HEK293 (cell line): ENCODE measurements at regions not wholly inside any gene's neighbourhood (a gene's known extent, or its start where the extent isn't known, plus 50 kb on each side); places are given as distances from the start of the nearest gene placed in this dataset.

Source experiments
- CTCF ChIA-PET: fragments of 350-600 bp; formaldehyde crosslinking; extraction: SDS; loops from one replicate; lab custom pipeline; 2021; ENCODE audit warnings: antibody characterized with exemption; lab: Yijun Ruan, JAX
- POLR2A ChIA-PET: fragments of 300-600 bp; formaldehyde crosslinking; extraction: SDS; loops from one replicate; lab custom pipeline; 2020; ENCODE audit warnings: antibody characterized with exemption, inconsistent platforms; lab: Yijun Ruan, JAX
- H3K27ac ChIP-seq: fragments of 200-500 bp; sonication (Bioruptor generic); 2 replicates; pipeline ENCODE4 v1.5.1; 2014; ENCODE audit warnings: low read depth, low read length, control low read depth, inconsistent platforms; ENCODE audit errors: extremely low read depth
- H3K36me3 ChIP-seq, 2 experiments: fragments of 200-500 bp in 1 of 2; sonication (Bioruptor generic) in 1 of 2; 1 replicate in 1 of 2; 2 replicates in 1 of 2; pipeline ENCODE4 v1.5.1; 2014 to 2017; ENCODE audit warnings: inconsistent platforms in 2 of 2, low read length in 2 of 2; ENCODE audit not compliant: control insufficient read depth in 2 of 2, insufficient read depth in 1 of 2
- H3K4me1 ChIP-seq: fragments of 200-500 bp; sonication (Bioruptor generic); 2 replicates; pipeline ENCODE4 v1.5.1; 2014; ENCODE audit warnings: mild to moderate bottlenecking, low read length, inconsistent platforms; ENCODE audit not compliant: control insufficient read depth, insufficient read depth
- H3K4me3 ChIP-seq: 2 replicates; pipeline ENCODE4 v1.5.1; 2011; ENCODE audit warnings: low read depth, mild to moderate bottlenecking, control low read depth, low read length, moderate library complexity
- H3K9me3 ChIP-seq: fragments of 200-500 bp; sonication (Bioruptor generic); 2 replicates; pipeline ENCODE4 v1.5.1; 2014; ENCODE audit warnings: low read depth, low read length, inconsistent platforms; ENCODE audit not compliant: control insufficient read depth, insufficient read depth
- BCL11B ChIP-seq: fragments of 450-650 bp; formaldehyde crosslinking; IDR thresholded peaks from 2 replicates; pipeline ENCODE4 v1.5.1; 2016; ENCODE audit warnings: low read depth, missing biosample characterization, missing genetic modification characterization
- GLIS1 ChIP-seq: fragments of 450-650 bp; formaldehyde crosslinking; IDR thresholded peaks from 2 replicates; pipeline ENCODE4 v1.5.1; 2016; ENCODE audit warnings: missing biosample characterization, missing genetic modification characterization
- PRDM2 ChIP-seq: fragments of 450-650 bp; formaldehyde crosslinking; IDR thresholded peaks from 2 replicates; pipeline ENCODE4 v1.5.1; 2016; ENCODE audit warnings: missing biosample characterization, missing genetic modification characterization, borderline replicate concordance
- WT1 ChIP-seq: fragments of 450-650 bp; formaldehyde crosslinking; IDR thresholded peaks from 2 replicates; pipeline ENCODE4 v1.5.1; 2016; ENCODE audit warnings: missing biosample characterization, missing genetic modification characterization
- ZBTB49 ChIP-seq: fragments of 450-650 bp; formaldehyde crosslinking; IDR thresholded peaks from 2 replicates; pipeline ENCODE4 v1.5.1; 2016; ENCODE audit warnings: missing biosample characterization, missing genetic modification characterization, low read depth
- ZBTB7A ChIP-seq: fragments of 450-650 bp; formaldehyde crosslinking; IDR thresholded peaks from 2 replicates; pipeline ENCODE4 v1.5.1; 2016; ENCODE audit warnings: low read depth, missing biosample characterization, missing genetic modification characterization
- ZFHX2 ChIP-seq: fragments of 450-650 bp; formaldehyde crosslinking; conservative IDR thresholded peaks from 2 replicates; pipeline ENCODE4 v1.5.1; 2016; ENCODE audit warnings: missing biosample characterization, missing genetic modification characterization
- ZNF292 ChIP-seq: fragments of 450-650 bp; formaldehyde crosslinking; IDR thresholded peaks from 2 replicates; pipeline ENCODE4 v1.5.1; 2016; ENCODE audit warnings: low read depth, missing biosample characterization, missing genetic modification characterization, borderline replicate concordance
- ZNF324 ChIP-seq: fragments of 450-650 bp; formaldehyde crosslinking; IDR thresholded peaks from 2 replicates; pipeline ENCODE4 v1.5.1; 2016; ENCODE audit warnings: missing biosample characterization, missing genetic modification characterization
- ZNF404 ChIP-seq: fragments of 450-650 bp; formaldehyde crosslinking; IDR thresholded peaks from 2 replicates; pipeline ENCODE4 v1.5.1; 2017; ENCODE audit warnings: missing biosample characterization, missing genetic modification characterization
- ZNF521 ChIP-seq: fragments of 450-650 bp; formaldehyde crosslinking; IDR thresholded peaks from 2 replicates; pipeline ENCODE4 v1.5.1; 2017; ENCODE audit warnings: missing biosample characterization, mild to moderate bottlenecking, missing genetic modification characterization
- ZNF548 ChIP-seq: fragments of 450-650 bp; formaldehyde crosslinking; IDR thresholded peaks from 2 replicates; pipeline ENCODE4 v1.5.1; 2016; ENCODE audit warnings: missing biosample characterization, missing genetic modification characterization
- ZNF654 ChIP-seq: fragments of 450-650 bp; formaldehyde crosslinking; IDR thresholded peaks from 2 replicates; pipeline ENCODE4 v1.5.1; 2016; ENCODE audit warnings: low read depth, missing biosample characterization, missing genetic modification characterization
- ZSCAN16 ChIP-seq: fragments of 450-650 bp; formaldehyde crosslinking; IDR thresholded peaks from 2 replicates; pipeline ENCODE4 v1.5.1; 2016; ENCODE audit warnings: missing biosample characterization, missing genetic modification characterization
- TF ChIP-seq, protein P1 (sequence below): fragments of 450-650 bp; formaldehyde crosslinking; IDR thresholded peaks from 2 replicates; pipeline ENCODE4 v1.5.1; 2017; ENCODE audit warnings: missing biosample characterization, missing genetic modification characterization
- TF ChIP-seq, protein P2 (sequence below): fragments of 450-650 bp; formaldehyde crosslinking; IDR thresholded peaks from 2 replicates; pipeline ENCODE4 v1.5.1; 2016; ENCODE audit warnings: missing biosample characterization, missing genetic modification characterization
- TF ChIP-seq, protein P3 (sequence below): fragments of 450-650 bp; IDR thresholded peaks from 2 replicates; pipeline ENCODE4 v1.5.1; 2018; ENCODE audit warnings: missing biosample characterization, missing genetic modification characterization
- TF ChIP-seq, protein P4 (sequence below): fragments of 450-650 bp; formaldehyde crosslinking; IDR thresholded peaks from 2 replicates; pipeline ENCODE4; 2016; ENCODE audit warnings: missing biosample characterization, missing genetic modification characterization

GRCh38 chr6:143591441-143591840 lies 79.9 kb upstream of the FUCA2 start (continued):
- TF ChIP-seq ZSCAN16 (tag by site-specific recombination) (no peak), PRDM2 (tag by site-specific recombination) (no peak)

DNA sequence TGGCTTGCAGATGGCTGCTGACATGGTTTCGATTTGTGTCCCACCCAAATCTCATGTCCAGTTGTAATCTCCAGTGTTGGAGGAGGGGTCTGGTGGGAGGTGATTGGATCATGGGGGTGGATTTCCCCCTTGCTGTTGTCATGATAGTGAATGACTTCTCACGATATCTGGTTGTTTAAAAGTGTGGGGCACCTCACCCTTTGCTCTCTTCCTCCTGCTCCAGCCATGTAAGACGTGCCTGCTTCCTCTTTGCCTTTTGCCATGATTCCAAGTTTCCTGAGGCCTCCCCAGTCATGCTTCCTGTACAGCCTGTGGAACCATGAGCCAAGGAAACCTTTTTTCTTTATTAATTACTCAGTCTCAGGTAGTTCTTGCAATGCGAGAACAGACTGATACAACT lies 77.6 kb upstream of the FUCA2 start:
- H3K27ac ChIP-seq, result no peak overlapping the region
- POLR2A ChIA-PET, result interaction anchor here (1.0 kb wide), 1 partner anchor 78 kb away, joined by 3 read pairs; the partner anchor contains the start of gene FUCA2

DNA sequence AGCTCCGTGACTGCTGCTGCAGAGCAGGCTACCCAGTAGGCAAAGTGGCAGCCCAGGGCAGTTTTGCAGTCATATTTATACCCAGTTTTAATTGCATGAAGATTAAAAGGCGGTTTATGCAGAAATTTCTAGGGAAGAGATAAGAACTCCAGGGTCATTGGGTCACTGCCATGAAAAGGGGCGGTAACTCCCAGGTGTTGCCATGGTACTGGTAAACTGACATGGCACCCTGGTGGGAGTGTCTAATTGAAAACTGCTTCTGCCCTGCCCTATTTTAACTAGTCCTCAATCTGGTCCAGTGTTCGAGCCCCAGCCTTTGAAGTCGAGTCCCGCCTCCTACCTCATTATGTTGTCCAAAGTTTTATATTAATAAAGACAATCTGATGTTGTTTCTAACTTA lies 75.0 kb upstream of the FUCA2 start:
- Histone ChIP-seq H3K4me3 (no peak overlapping the region), H3K27ac (no peak overlapping the region), H3K36me3 (no peaks in the 10 kb centered on the region), H3K4me1 (no peaks in the 10 kb centered on the region), H3K9me3 (no peaks in the 10 kb centered on the region)
- ChIA-PET POLR2A (no interaction called here), CTCF (interaction anchor here (1.1 to 1.4 kb wide), 3 partner anchors 11 to 427 kb away, joined by 3 to 5 read pairs (median 4); no protein-coding TSS in a partner anchor)
- TF ChIP-seq, protein P1, sequence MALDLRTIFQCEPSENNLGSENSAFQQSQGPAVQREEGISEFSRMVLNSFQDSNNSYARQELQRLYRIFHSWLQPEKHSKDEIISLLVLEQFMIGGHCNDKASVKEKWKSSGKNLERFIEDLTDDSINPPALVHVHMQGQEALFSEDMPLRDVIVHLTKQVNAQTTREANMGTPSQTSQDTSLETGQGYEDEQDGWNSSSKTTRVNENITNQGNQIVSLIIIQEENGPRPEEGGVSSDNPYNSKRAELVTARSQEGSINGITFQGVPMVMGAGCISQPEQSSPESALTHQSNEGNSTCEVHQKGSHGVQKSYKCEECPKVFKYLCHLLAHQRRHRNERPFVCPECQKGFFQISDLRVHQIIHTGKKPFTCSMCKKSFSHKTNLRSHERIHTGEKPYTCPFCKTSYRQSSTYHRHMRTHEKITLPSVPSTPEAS, result no peak
- no peak for TF ChIP-seq ZNF292 (tag by site-specific recombination)
- no peak for TF ChIP-seq BCL11B
- TF ChIP-seq, protein P2, sequence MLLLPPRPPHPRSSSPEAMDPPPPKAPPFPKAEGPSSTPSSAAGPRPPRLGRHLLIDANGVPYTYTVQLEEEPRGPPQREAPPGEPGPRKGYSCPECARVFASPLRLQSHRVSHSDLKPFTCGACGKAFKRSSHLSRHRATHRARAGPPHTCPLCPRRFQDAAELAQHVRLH (tag by site-specific recombination), result no peak
- no peak for TF ChIP-seq ZNF654
- TF ChIP-seq ZNF324 (tag by site-specific recombination), result no peak
- no peak for TF ChIP-seq WT1 (tag by site-specific recombination)
- TF ChIP-seq ZNF521 (tag by site-specific recombination), result no peak
- TF ChIP-seq ZFHX2 (tag by site-specific recombination), result no peak
- TF ChIP-seq ZNF404 (tag by site-specific recombination), result no peak
- TF ChIP-seq, protein P3, sequence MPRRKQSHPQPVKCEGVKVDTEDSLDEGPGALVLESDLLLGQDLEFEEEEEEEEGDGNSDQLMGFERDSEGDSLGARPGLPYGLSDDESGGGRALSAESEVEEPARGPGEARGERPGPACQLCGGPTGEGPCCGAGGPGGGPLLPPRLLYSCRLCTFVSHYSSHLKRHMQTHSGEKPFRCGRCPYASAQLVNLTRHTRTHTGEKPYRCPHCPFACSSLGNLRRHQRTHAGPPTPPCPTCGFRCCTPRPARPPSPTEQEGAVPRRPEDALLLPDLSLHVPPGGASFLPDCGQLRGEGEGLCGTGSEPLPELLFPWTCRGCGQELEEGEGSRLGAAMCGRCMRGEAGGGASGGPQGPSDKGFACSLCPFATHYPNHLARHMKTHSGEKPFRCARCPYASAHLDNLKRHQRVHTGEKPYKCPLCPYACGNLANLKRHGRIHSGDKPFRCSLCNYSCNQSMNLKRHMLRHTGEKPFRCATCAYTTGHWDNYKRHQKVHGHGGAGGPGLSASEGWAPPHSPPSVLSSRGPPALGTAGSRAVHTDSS, result no peak

More for the DNA sequence above, 77.6 kb upstream of the FUCA2 start:
- no peaks in the 10 kb centered on the region for H3K9me3 ChIP-seq
- H3K4me1 ChIP-seq, result no peaks in the 10 kb centered on the region
- no peak overlapping the region for H3K4me3 ChIP-seq
- no peaks in the 10 kb centered on the region for H3K36me3 ChIP-seq
- CTCF ChIA-PET, result interaction anchor here (0.6 to 1.6 kb wide), 4 partner anchors 13 to 424 kb away, joined by 3 to 10 read pairs (median 3); no protein-coding TSS in a partner anchor
- no peak for TF ChIP-seq ZBTB7A (tag by site-specific recombination)
- TF ChIP-seq ZNF548 (tag by site-specific recombination), result peak; percentile 2; the same call in 1 of the 2 replicates
- no peak for TF ChIP-seq GLIS1 (tag by site-specific recombination)
- no peak for TF ChIP-seq ZBTB49 (tag by site-specific recombination)
- TF ChIP-seq, protein P4, sequence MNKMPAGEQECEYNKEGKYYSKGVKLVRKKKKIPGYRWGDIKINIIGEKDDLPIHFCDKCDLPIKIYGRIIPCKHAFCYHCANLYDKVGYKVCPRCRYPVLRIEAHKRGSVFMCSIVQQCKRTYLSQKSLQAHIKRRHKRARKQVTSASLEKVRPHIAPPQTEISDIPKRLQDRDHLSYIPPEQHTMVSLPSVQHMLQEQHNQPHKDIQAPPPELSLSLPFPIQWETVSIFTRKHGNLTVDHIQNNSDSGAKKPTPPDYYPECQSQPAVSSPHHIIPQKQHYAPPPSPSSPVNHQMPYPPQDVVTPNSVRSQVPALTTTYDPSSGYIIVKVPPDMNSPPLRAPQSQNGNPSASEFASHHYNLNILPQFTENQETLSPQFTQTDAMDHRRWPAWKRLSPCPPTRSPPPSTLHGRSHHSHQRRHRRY, result no peak
